Endothelial cell of umbilical vein (primary cell): ENCODE measurements at regions not wholly inside any gene's neighbourhood (a gene's known extent, or its start where the extent isn't known, plus 50 kb on each side); places are given as distances from the start of the nearest gene placed in this dataset.

Experiments used
- EZH2 ChIP-seq: IDR thresholded peaks from 2 replicates; pipeline ENCODE4 v1.6.1; 2012; ENCODE audit warnings: borderline replicate concordance, low read depth, mild to moderate bottlenecking, moderate library complexity, low read length, inconsistent platforms; ENCODE audit not compliant: severe bottlenecking
- MYC ChIP-seq: IDR thresholded peaks from one replicate; pipeline ENCODE4 v1.6.1; 2011; ENCODE audit warnings: mild to moderate bottlenecking, low read depth, low read length
- POLR2A ChIP-seq: IDR thresholded peaks from 2 replicates; pipeline ENCODE4 v1.6.1; 2012; ENCODE audit warnings: low read depth, mild to moderate bottlenecking, control low read depth, low read length
- POLR2AphosphoS5 ChIP-seq: IDR thresholded peaks from 2 replicates; pipeline ENCODE4 v1.6.1; 2012; ENCODE audit warnings: low read depth, mild to moderate bottlenecking, control low read depth, low read length, moderate library complexity; ENCODE audit not compliant: insufficient read depth
- TF ChIP-seq, protein P1 (sequence below), 2 donors: IDR thresholded peaks; 1 replicate in 1 of 2; 2 replicates in 1 of 2; pipeline ENCODE4 v1.5.1; 2011; ENCODE audit warnings: low read length in 2 of 2, mild to moderate bottlenecking in 2 of 2, moderate library complexity in 2 of 2, control low read depth in 1 of 2, inconsistent platforms in 1 of 2, low read depth in 1 of 2; ENCODE audit not compliant: insufficient read depth in 1 of 2; ENCODE audit errors: extremely low read depth in 1 of 2
- TF ChIP-seq, protein P2 (sequence below): IDR thresholded peaks from 2 replicates; pipeline ENCODE4 v1.6.1; 2011; ENCODE audit not compliant: insufficient read depth, insufficient read length

- TF ChIP-seq, protein P1, sequence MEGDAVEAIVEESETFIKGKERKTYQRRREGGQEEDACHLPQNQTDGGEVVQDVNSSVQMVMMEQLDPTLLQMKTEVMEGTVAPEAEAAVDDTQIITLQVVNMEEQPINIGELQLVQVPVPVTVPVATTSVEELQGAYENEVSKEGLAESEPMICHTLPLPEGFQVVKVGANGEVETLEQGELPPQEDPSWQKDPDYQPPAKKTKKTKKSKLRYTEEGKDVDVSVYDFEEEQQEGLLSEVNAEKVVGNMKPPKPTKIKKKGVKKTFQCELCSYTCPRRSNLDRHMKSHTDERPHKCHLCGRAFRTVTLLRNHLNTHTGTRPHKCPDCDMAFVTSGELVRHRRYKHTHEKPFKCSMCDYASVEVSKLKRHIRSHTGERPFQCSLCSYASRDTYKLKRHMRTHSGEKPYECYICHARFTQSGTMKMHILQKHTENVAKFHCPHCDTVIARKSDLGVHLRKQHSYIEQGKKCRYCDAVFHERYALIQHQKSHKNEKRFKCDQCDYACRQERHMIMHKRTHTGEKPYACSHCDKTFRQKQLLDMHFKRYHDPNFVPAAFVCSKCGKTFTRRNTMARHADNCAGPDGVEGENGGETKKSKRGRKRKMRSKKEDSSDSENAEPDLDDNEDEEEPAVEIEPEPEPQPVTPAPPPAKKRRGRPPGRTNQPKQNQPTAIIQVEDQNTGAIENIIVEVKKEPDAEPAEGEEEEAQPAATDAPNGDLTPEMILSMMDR (IDR thresholded peaks at IDR 0.05; ENCODE audit: extremely low read depth in 1 of 2, insufficient read depth in 1 of 2, low read depth in 1 of 2, low read length in 2 of 2) = no peak
- TF ChIP-seq POLR2A = no peak
- TF ChIP-seq, protein P2, sequence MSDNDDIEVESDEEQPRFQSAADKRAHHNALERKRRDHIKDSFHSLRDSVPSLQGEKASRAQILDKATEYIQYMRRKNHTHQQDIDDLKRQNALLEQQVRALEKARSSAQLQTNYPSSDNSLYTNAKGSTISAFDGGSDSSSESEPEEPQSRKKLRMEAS = no peak
- TF ChIP-seq POLR2AphosphoS5 = no peak
- TF ChIP-seq EZH2 = no peak
- TF ChIP-seq MYC = no peak
Observed at GRCh38 chr16:49115956-49116355, 165.7 kb downstream of the CBLN1 start.
